Lower leg skin (tissue), 3 donors: ENCODE measurements at regions not wholly inside any gene's neighbourhood (a gene's known extent, or its start where the extent isn't known, plus 50 kb on each side); places are given as distances from the start of the nearest gene placed in this dataset.

Source experiments
- CTCF ChIP-seq, 3 donors: fragments of 450-650 bp; IDR thresholded peaks; one replicate each; pipeline ENCODE4 v1.5.1; 2016; ENCODE audit warnings: antibody characterized with exemption in 3 of 3, mild to moderate bottlenecking in 3 of 3, moderate library complexity in 2 of 3
- POLR2A ChIP-seq, 2 donors: fragments of 450-650 bp; IDR thresholded peaks; one replicate each; pipeline ENCODE4 v1.6.1; 2016 to 2017; ENCODE audit warnings: antibody characterized with exemption in 2 of 2, mild to moderate bottlenecking in 1 of 2, moderate library complexity in 1 of 2

DNA sequence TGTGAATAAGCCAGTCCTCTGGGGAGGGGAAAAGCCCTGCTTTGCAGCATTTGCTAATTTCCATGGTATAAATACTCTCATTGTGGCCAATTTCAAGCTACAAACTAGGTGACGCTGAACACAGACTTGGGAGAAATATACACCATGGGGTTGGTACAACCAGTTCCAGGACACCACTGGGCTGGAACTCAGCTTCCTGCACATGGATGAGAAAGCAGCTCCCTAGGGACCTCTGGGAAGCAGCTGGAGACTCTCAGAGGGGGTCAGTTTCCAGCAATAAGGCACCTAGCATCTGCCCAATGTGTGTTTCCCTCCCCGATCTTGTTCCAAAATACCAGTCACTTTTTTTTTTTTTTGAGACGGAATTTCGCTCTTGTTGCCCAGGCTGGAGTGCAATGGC, 56.8 kb upstream of the WDR11 start:
- no peak for TF ChIP-seq POLR2A (IDR thresholded peaks at IDR 0.05)
- no peak for TF ChIP-seq CTCF (IDR thresholded peaks at IDR 0.05)
